HEK293 (cell line): ENCODE measurements at regions not wholly inside any gene's neighbourhood (a gene's known extent, or its start where the extent isn't known, plus 50 kb on each side); places are given as distances from the start of the nearest gene placed in this dataset.
"Not testable (repeated sequence)": the region's sequence is repeated elsewhere in the genome, so short reads cannot be mapped to it uniquely, and the experiment has no call there.

Source experiments
- CTCF ChIA-PET: fragments of 350-600 bp; formaldehyde crosslinking; extraction: SDS; loops from one replicate; lab custom pipeline; 2021; ENCODE audit warnings: antibody characterized with exemption; lab: Yijun Ruan, JAX
- POLR2A ChIA-PET: fragments of 300-600 bp; formaldehyde crosslinking; extraction: SDS; loops from one replicate; lab custom pipeline; 2020; ENCODE audit warnings: antibody characterized with exemption, inconsistent platforms; lab: Yijun Ruan, JAX
- H3K27ac ChIP-seq: fragments of 200-500 bp; sonication (Bioruptor generic); 2 replicates; pipeline ENCODE4 v1.5.1; 2014; ENCODE audit warnings: low read depth, low read length, control low read depth, inconsistent platforms; ENCODE audit errors: extremely low read depth
- H3K36me3 ChIP-seq, 2 experiments: fragments of 200-500 bp in 1 of 2; sonication (Bioruptor generic) in 1 of 2; 1 replicate in 1 of 2; 2 replicates in 1 of 2; pipeline ENCODE4 v1.5.1; 2014 to 2017; ENCODE audit warnings: inconsistent platforms in 2 of 2, low read length in 2 of 2; ENCODE audit not compliant: control insufficient read depth in 2 of 2, insufficient read depth in 1 of 2
- H3K4me1 ChIP-seq: fragments of 200-500 bp; sonication (Bioruptor generic); 2 replicates; pipeline ENCODE4 v1.5.1; 2014; ENCODE audit warnings: mild to moderate bottlenecking, low read length, inconsistent platforms; ENCODE audit not compliant: control insufficient read depth, insufficient read depth
- H3K4me3 ChIP-seq: 2 replicates; pipeline ENCODE4 v1.5.1; 2011; ENCODE audit warnings: low read depth, mild to moderate bottlenecking, control low read depth, low read length, moderate library complexity
- H3K9me3 ChIP-seq: fragments of 200-500 bp; sonication (Bioruptor generic); 2 replicates; pipeline ENCODE4 v1.5.1; 2014; ENCODE audit warnings: low read depth, low read length, inconsistent platforms; ENCODE audit not compliant: control insufficient read depth, insufficient read depth
- TF ChIP-seq, protein P1 (sequence below): fragments of 450-650 bp; formaldehyde crosslinking; IDR thresholded peaks from 2 replicates; pipeline ENCODE4 v1.5.1; 2016; ENCODE audit warnings: missing biosample characterization, missing genetic modification characterization

DNA sequence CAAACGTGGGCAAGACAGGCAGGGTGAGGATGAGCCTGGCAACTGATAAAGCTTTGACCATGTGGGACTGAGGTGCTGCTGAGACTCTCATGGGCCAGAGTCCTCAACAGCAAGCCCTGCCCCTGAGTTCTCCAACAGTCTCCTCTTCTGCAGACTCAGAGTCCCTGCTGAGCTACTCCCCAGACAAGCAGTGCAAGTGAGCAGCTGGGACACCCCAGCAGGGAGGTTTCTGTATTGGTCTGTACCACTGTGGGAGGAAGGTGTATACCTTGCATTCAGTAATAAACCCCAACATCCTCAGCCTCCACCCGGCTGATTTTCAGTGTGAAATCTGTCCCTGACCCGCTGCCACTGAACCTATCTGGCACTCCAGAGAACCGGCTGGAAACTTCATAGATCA is 542.5 kb downstream of the RPIA start:
- H3K4me1 ChIP-seq, H3K36me3 ChIP-seq, H3K9me3 ChIP-seq, H3K4me3 ChIP-seq, POLR2A ChIA-PET, CTCF ChIA-PET, H3K27ac ChIP-seq: not testable (repeated sequence)

DNA sequence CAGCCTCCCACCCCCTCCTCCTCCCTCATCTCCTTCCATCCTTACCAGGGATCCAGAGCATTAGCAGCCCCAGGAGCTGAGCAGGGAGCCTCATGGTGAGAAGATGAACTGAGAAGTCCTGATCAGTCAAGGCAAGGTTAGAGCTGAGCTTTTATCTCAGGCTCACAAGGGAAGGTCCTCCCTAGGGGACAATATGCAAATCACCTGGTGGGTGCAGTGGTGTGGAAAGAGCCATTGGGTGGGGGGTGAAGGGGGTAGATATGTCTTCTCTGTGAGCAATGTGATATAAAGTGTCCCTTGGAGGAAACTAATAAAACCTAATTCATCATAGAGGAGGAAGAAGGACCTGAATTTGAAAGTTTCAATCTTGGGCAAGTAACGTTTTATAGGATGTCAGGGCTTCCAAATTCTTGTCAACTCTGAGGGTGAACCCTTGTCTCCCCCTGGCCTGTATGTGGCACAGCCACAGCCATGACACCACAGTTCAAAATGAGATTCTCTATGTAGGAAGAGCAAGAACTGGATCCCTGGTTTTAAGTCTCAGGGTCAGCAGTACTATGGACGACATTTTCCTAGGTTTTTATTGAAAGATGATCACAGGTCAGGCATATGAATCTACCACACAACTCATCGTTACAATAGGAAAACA is 543.5 kb downstream of the RPIA start:
- H3K4me3 ChIP-seq, H3K27ac ChIP-seq, H3K9me3 ChIP-seq, H3K36me3 ChIP-seq, POLR2A ChIA-PET, H3K4me1 ChIP-seq, CTCF ChIA-PET: not testable (repeated sequence)

DNA sequence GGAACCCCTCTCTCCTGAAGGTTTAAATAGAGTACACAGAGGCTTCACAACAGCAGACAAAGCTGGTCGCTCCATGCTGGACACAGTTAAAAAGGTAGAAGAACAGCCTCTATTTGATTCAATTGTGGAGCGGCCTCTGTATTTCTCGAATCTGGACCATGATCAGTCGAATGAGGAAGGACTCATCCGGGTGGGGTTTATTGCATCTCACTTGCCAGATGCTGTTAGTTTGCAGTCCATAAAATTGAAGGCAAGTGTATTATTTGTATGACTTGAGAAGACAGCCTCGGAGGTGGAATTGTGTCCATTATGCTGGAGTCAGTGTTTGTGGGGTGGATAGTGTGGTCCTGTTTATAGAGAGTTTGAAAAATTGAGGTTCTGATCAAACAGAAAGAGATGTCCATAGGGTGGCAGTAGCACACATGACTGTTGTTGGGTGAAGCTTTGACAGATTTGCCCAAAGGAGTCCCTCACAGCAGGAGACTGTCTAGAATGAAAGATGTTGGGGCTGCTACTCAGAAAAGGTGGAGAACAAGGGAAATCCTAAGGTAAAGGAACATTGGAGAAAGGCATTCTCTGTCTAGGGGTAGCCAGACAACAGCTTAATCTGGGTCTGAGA is 545.5 kb downstream of the RPIA start:
- H3K27ac ChIP-seq, H3K4me3 ChIP-seq, H3K4me1 ChIP-seq, H3K36me3 ChIP-seq, H3K9me3 ChIP-seq, CTCF ChIA-PET, POLR2A ChIA-PET: not testable (repeated sequence)

DNA sequence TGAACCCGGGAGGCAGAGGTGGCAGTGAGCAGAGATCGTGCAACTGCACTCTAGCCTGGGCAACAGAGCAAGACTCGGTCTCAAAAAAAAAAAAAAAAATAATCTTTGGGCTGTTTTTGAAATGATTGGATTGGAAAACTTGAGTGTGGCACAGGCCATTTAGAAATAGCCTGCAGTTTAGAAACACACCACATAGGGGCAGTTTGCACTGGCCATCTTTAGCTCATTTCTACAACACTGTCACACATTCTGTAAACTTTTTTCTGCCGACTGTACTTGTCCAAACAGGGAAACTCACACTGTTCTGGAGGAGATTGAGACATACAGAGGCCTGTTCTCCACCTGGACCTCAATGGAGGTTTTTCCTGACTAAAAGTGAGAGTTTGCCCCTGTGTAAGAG is 546.3 kb downstream of the RPIA start:
- CTCF ChIA-PET, H3K36me3 ChIP-seq, H3K4me1 ChIP-seq, H3K4me3 ChIP-seq, H3K9me3 ChIP-seq, POLR2A ChIA-PET, H3K27ac ChIP-seq: not testable (repeated sequence)

DNA sequence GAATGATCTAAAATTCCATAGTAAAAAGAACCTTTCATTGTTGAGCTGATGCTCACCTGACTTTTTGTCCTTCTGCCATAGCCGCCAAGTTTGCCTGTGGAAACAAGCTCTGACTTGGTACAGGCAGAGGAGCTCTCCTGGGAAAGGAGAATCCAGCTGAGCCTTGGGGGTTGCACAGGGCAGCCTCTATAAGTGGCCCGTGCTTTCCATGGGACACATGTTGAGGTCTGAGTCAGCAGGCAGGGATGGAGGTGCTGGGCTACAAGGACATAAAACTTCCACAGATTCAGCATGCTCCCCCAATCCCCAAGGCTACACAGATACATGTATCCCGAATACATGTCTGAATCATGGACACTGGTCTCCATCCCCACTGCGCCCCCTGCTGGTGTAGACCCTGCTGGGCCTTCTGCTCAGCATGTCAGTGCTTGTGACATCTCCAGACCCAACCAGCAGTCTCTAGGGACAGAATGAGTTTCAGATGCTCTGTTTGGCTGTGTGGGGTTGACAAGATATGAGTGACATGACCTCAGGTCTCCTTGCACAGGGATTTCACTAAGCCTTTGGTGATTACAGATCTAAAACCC is 551.7 kb downstream of the RPIA start:
- TF ChIP-seq, protein P1, sequence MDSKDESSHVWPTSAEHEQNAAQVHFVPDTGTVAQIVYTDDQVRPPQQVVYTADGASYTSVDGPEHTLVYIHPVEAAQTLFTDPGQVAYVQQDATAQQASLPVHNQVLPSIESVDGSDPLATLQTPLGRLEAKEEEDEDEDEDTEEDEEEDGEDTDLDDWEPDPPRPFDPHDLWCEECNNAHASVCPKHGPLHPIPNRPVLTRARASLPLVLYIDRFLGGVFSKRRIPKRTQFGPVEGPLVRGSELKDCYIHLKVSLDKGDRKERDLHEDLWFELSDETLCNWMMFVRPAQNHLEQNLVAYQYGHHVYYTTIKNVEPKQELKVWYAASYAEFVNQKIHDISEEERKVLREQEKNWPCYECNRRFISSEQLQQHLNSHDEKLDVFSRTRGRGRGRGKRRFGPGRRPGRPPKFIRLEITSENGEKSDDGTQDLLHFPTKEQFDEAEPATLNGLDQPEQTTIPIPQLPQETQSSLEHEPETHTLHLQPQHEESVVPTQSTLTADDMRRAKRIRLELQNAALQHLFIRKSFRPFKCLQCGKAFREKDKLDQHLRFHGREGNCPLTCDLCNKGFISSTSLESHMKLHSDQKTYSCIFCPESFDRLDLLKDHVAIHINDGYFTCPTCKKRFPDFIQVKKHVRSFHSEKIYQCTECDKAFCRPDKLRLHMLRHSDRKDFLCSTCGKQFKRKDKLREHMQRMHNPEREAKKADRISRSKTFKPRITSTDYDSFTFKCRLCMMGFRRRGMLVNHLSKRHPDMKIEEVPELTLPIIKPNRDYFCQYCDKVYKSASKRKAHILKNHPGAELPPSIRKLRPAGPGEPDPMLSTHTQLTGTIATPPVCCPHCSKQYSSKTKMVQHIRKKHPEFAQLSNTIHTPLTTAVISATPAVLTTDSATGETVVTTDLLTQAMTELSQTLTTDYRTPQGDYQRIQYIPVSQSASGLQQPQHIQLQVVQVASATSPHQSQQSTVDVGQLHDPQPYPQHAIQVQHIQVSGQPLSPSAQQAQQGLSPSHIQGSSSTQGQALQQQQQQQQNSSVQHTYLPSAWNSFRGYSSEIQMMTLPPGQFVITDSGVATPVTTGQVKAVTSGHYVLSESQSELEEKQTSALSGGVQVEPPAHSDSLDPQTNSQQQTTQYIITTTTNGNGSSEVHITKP (tag by site-specific recombination), result peak; percentile 18; the same call in 1 of the 2 replicates

DNA sequence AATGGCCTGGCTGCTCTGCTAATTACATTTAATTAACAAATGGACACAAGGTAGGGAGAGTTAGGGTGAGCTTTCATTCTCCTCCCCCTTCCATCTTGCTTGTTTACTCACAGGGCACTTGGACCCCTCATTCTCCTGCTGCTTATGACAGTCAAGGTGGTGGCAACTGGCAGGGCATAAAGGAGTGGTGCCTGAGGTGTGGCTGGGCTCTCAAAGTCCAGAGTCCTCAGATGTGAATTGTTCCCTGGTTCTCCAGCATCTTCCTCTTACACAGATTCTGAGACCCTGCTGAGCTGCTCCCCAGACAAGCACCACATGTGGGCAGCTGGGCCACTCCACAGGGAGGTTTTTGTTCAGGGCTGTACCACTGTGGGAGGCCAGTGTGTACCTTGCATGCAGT is 552.9 kb downstream of the RPIA start:
- H3K4me3 ChIP-seq, CTCF ChIA-PET, H3K27ac ChIP-seq, POLR2A ChIA-PET, H3K36me3 ChIP-seq, H3K9me3 ChIP-seq, H3K4me1 ChIP-seq: not testable (repeated sequence)

More for the DNA sequence above, 551.7 kb downstream of the RPIA start:
- CTCF ChIA-PET, H3K9me3 ChIP-seq, H3K4me1 ChIP-seq, H3K4me3 ChIP-seq, POLR2A ChIA-PET, H3K27ac ChIP-seq, H3K36me3 ChIP-seq: not testable (repeated sequence)

DNA sequence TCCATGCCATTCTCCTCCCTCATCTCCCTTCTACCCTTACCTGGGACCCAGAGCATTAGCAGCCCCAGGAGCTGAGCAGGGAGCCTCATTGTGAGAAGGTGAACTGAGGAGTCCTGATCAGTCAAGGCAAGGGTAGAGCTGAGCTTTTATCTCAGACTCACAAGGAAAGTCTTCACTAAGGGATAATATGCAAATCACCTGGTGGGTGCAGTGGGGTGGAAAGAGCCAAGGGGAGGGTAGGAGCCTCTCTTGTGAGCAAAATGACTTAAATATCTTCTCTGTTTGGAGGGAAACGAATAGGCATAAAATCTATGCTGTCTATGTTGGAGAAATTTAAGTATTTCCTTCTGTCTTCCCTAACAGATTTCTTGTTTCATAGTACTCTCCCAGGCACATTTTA is 554.0 kb downstream of the RPIA start:
- H3K4me1 ChIP-seq, H3K9me3 ChIP-seq, H3K36me3 ChIP-seq, CTCF ChIA-PET, H3K4me3 ChIP-seq, H3K27ac ChIP-seq, POLR2A ChIA-PET: not testable (repeated sequence)

DNA sequence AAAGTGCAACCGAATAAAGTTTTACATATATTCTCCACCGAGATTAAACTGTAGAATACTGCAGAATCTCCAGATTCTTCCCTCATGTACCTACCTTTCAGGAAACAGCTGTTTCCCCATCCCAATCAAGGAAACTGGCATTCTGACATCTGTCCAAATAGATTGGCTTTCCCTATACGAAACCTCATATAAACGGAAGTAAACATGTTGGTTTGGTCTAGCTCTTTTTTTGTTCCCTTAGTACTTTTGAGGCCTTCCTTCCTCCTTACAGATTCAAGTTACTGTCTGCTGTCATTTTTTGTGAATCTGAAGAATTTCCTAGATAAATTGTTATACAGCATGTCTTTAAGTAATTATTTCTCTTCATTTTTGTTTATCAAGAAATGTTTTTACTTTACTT is 554.6 kb downstream of the RPIA start:
- H3K4me1 ChIP-seq, POLR2A ChIA-PET, CTCF ChIA-PET, H3K36me3 ChIP-seq, H3K9me3 ChIP-seq, H3K27ac ChIP-seq, H3K4me3 ChIP-seq: not testable (repeated sequence)

DNA sequence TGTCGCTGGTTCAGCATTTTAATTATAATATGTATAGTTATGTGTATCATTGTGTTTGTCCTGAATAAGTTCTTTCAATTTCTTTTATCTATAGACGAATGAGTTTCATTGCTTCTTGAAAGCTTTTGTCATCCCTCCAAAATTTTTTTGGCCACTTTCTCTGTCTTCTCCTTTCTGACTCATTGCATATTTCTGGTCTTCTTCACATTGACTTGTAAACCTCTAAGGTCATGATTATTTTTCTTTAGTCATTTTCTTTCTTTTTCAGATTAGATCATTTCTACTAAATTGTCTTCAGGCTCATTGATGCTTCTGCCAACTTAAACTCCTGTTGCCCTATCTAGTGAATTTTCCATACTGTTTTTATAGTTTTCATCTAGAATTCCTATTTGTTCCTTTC is 555.1 kb downstream of the RPIA start:
- H3K4me1 ChIP-seq, H3K36me3 ChIP-seq, H3K27ac ChIP-seq, CTCF ChIA-PET, POLR2A ChIA-PET, H3K9me3 ChIP-seq, H3K4me3 ChIP-seq: not testable (repeated sequence)

DNA sequence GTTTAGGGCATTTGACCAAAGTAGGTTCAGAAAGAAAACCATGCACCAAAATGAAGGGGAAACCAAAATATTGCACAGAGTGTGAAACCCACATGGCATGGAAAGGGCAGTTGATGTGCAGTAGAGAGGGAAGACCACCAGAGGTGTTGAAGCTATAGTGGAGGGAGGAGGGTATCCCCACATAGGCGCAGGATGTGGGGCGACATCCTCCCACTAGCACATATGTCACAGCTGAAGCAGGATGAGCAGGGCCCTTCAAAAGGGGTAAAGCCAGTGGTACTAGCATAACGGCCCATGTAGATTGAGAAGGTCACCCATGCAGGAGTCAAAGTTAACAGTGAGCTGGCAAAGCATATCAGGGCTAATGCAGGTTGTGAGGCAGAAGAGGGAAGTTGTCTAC is 563.5 kb downstream of the RPIA start:
- H3K9me3 ChIP-seq, CTCF ChIA-PET, H3K4me3 ChIP-seq, H3K4me1 ChIP-seq, H3K27ac ChIP-seq, H3K36me3 ChIP-seq, POLR2A ChIA-PET: not testable (repeated sequence)
